GM12865 (cell line): ENCODE measurements at regions not wholly inside any gene's neighbourhood (a gene's known extent, or its start where the extent isn't known, plus 50 kb on each side); places are given as distances from the start of the nearest gene placed in this dataset.

Source experiments
- DNase-seq: peaks from one replicate; pipeline ENCODE4 v3.0.0; 2010; ENCODE audit warnings: low read depth
- H3K4me3 ChIP-seq: 2 replicates; pipeline ENCODE4 v1.5.1; 2011; ENCODE audit warnings: mild to moderate bottlenecking, low read depth, low read length, control low read depth
- TF ChIP-seq, protein P1 (sequence below): IDR thresholded peaks from 2 replicates; pipeline ENCODE4 v1.5.1; 2011; ENCODE audit warnings: low read length, control low read depth, low read depth, inconsistent platforms; ENCODE audit not compliant: insufficient read depth; ENCODE audit errors: missing control alignments

DNA sequence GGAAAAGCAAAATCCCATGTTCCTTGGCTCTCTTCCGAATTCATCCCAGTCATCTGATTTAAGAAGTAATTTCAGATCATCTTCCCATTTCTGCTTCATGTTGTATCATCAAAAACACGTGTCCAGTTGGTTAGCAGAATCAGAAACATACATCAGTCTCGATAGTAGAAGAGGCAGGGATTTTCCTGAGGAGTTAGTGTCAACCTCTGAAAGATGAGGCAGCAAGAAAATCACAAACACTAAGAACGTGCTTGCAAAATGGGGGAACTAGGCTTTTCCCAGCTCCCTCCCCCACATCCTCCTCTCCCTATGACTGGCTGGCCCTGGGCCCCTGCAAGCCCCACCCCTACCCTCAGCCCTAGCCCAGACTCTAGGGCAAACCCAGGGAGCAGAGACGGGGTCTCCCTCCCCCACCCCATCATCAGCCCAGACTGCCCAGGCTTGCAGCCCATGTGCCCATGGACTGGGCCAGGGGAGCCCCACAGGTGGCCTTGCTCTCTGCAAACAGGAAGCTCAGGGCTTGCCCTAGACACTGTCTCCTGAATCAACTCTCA lies 161.0 kb upstream of the ID2 start:
- TF ChIP-seq, protein P1, sequence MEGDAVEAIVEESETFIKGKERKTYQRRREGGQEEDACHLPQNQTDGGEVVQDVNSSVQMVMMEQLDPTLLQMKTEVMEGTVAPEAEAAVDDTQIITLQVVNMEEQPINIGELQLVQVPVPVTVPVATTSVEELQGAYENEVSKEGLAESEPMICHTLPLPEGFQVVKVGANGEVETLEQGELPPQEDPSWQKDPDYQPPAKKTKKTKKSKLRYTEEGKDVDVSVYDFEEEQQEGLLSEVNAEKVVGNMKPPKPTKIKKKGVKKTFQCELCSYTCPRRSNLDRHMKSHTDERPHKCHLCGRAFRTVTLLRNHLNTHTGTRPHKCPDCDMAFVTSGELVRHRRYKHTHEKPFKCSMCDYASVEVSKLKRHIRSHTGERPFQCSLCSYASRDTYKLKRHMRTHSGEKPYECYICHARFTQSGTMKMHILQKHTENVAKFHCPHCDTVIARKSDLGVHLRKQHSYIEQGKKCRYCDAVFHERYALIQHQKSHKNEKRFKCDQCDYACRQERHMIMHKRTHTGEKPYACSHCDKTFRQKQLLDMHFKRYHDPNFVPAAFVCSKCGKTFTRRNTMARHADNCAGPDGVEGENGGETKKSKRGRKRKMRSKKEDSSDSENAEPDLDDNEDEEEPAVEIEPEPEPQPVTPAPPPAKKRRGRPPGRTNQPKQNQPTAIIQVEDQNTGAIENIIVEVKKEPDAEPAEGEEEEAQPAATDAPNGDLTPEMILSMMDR, result no peak
- no peak overlapping the region for H3K4me3 ChIP-seq
- DNase-seq, result peak; percentile 72

DNA sequence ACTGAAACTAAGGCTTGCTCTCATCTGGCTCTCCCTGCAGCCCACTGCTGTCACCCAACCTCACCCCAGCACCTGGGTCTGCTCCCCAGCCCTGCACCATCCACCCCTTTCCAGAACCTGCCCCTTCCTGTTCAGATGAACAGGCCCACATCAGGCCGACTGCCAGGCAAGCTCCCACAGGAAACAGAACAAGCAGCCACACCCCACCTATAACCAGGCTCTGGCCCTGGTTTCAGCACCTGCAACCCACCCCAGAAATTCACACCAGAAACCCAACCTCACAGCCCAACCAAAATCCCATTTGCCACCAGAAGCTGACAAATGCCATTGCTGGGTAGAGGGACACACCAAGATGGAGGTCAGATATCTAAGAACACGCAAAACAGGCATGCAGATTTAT lies 159.2 kb upstream of the ID2 start:
- TF ChIP-seq, protein P1, result no peak
- peak; percentile 77 for DNase-seq
- no peak overlapping the region for H3K4me3 ChIP-seq

DNA sequence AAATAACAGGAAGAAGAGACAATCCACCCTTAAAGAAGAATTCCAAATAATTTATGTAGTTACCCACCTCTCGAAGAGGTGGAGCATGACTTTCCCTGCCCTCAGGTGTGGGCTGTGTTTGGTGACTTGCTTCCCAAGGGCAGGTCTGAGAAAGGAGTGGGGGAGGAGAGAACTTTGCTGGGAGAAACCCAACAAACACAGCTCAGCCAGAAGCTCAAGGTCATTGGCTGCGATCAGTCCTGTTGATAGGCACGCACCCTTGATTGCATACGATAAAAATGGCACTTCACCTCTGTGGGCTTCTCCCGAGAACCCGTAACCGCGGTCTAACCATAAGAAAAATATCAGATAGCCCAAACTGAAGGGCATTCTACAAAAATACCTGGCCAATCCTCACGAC lies 157.5 kb upstream of the ID2 start:
- no peak for DNase-seq
- TF ChIP-seq, protein P1, result no peak

DNA sequence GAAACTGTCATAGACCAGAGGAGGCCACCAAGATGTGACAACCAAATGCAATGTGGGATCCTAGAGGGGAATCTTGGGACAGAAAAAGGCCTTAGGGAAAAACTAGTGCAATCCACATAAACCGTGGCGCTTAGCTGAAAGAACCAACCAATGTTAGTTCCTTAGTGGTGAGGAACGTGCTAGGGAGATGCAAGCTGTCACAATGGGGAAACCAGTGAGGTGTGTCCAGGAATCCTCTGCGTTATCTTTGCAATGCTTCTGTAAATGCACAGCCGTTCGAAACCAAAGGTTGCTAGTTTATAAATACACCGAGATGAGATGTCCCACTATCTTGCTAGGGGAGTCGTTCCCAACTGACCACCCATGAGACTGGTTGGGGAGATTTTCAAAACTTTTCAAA lies 157.0 kb upstream of the ID2 start:
- H3K4me3 ChIP-seq, result no peak overlapping the region
- TF ChIP-seq, protein P1, result no peak
- DNase-seq, result no peak

More for the DNA sequence above, 157.5 kb upstream of the ID2 start:
- no peak overlapping the region for H3K4me3 ChIP-seq

DNA sequence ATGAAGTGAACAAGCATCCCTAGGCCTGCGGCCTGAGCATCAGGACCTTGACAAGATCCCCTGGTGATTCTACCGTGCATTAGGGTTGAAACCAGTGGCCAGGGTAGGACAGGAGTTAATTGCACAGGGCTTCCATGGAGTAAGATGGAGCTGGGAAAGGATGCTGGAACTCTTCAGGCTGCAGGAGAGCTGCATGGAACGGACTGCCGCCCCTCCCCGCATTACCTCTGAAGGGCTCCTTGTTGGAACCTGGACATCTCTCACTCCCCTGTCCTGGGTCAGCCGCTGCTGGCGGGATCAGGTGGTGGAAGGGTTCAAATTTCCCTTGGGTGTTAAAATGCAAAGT lies 156.6 kb upstream of the ID2 start:
- no peak overlapping the region; the same call in 1 of the 2 replicates for H3K4me3 ChIP-seq
- TF ChIP-seq, protein P1, result no peak
- no peak for DNase-seq

DNA sequence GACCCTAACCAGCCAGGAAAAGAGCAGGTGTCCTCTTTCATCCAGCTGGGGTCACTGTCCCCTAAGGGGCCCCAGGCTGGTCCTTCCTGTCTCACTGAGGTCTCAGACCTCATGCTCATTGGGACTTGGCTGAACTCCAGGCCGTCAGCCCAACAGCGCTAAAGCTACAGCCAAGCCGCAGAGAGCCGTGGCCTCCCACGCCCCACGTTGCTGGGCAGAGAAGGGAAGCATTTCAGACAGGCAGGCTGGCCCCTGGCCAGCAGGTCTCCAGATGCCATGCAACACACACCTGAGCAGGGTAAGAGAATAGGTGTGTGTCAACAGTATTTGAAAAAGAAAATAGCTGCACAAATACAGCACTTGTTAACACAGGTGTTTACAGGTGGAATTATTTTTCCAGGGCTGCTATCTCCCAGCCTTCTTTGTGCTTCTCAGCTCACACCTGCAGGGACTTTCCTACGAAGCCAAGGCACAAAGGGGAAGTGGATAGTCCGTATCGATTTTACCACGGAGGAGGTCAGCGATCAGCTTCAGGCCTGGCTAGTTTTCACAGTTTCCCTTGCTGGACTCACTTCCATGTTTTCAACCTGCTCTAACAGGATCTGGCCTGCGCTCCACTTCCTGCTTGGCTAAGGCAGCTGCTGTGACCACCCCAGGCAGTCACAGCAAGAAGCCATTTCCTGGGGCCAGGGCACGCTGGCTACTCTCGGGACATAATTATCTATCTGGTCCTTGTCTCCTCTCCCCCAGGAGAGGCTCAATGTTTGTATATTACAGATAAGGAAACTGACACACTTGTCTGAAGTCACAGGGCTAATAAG lies 156.1 kb upstream of the ID2 start:
- H3K4me3 ChIP-seq, result peak overlapping the region; percentile 21
- TF ChIP-seq, protein P1, result peak; percentile 46
- DNase-seq, result peak; percentile 95

DNA sequence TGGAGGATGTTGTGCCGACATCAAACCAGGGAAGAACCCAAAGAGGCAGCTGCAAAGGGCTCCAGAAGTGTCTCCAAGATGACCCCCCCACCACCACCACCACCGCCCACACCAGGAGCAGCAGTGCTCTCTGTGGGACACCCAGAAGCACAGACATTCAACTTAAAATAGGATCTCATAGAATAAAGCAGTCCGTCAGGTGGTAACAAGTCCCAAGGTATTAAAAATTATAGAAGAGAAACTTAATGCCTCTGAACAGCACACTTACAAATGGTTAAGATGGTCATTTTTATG lies 155.5 kb upstream of the ID2 start:
- no peak for DNase-seq
- TF ChIP-seq, protein P1, result no peak
- no peak overlapping the region for H3K4me3 ChIP-seq
